Stomach (tissue), 4 donors: ENCODE measurements at regions not wholly inside any gene's neighbourhood (a gene's known extent, or its start where the extent isn't known, plus 50 kb on each side); places are given as distances from the start of the nearest gene placed in this dataset.

ENCODE experiments used
- EP300 ChIP-seq: sonication (generic); formaldehyde crosslinking; IDR thresholded peaks from one replicate; pipeline ENCODE4 v1.6.1; 2017; ENCODE audit warnings: antibody characterized with exemption
- POLR2A ChIP-seq, 4 donors: fragments of 450-650 bp; IDR thresholded peaks; one replicate each; pipeline ENCODE4 v1.6.1; 2016; ENCODE audit warnings: antibody characterized with exemption in 4 of 4, control low read depth in 2 of 4, mild to moderate bottlenecking in 1 of 4, moderate library complexity in 1 of 4

- TF ChIP-seq EP300 (no peak), POLR2A (IDR thresholded peaks at IDR 0.05) (no peak)
Observed at GRCh38 chr6:112795316-112795715, 448.2 kb downstream of the RFPL4B start.
